HL-60 (cell line): ENCODE measurements at regions not wholly inside any gene's neighbourhood (a gene's known extent, or its start where the extent isn't known, plus 50 kb on each side); places are given as distances from the start of the nearest gene placed in this dataset.

Experiments used
- SPI1 ChIP-seq: IDR thresholded peaks from 2 replicates; pipeline ENCODE4 v1.6.1; 2012; ENCODE audit warnings: low read depth, mild to moderate bottlenecking, borderline replicate concordance
- TF ChIP-seq, protein P1 (sequence below): IDR thresholded peaks from one replicate; pipeline ENCODE4 v1.5.1; 2011; ENCODE audit warnings: low read length, control low read depth, inconsistent platforms; ENCODE audit not compliant: insufficient read depth

DNA sequence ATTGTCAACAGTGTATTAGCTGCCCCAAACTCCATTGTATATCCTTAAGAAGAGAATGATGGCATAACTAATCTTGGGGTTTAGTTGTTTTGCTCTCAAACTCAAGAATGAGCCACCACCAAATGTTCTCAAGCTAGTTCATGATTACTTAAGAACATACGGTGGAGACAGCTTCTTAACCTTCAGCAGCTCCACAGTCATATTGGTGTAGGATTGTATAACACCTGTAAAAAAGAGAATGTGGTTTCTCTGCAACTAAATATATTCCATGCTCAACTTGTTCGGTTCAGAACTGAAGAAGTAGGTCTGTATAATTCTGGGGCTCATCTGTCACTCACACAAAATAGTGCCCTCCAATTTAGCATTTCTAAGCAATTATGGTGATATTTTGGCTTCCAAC, 177.9 kb upstream of the DUSP10 start:
- TF ChIP-seq, protein P1, sequence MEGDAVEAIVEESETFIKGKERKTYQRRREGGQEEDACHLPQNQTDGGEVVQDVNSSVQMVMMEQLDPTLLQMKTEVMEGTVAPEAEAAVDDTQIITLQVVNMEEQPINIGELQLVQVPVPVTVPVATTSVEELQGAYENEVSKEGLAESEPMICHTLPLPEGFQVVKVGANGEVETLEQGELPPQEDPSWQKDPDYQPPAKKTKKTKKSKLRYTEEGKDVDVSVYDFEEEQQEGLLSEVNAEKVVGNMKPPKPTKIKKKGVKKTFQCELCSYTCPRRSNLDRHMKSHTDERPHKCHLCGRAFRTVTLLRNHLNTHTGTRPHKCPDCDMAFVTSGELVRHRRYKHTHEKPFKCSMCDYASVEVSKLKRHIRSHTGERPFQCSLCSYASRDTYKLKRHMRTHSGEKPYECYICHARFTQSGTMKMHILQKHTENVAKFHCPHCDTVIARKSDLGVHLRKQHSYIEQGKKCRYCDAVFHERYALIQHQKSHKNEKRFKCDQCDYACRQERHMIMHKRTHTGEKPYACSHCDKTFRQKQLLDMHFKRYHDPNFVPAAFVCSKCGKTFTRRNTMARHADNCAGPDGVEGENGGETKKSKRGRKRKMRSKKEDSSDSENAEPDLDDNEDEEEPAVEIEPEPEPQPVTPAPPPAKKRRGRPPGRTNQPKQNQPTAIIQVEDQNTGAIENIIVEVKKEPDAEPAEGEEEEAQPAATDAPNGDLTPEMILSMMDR, result no peak
- no peak for TF ChIP-seq SPI1
